ENCODE measurements at regions not wholly inside any gene's neighbourhood (a gene's known extent, or its start where the extent isn't known, plus 50 kb on each side); places are given as distances from the start of the nearest gene placed in this dataset.

- in situ Hi-C loops (cut with MboI): no loop called here
- Histone ChIP-seq H3K36me3 (ENCODE audit: low read depth) (no peaks in the 10 kb centered on the region), H3K9me3 (ENCODE audit: low read depth) (no peaks in the 10 kb centered on the region), H3K4me1 (ENCODE audit: insufficient read depth) (no peaks in the 10 kb centered on the region), H4K20me1 (ENCODE audit: insufficient read depth) (no peaks in the 10 kb centered on the region), H3K4me2 (ENCODE audit: unreplicated experiment) (no peak overlapping the region), H3F3A (ENCODE audit: insufficient read depth) (no peaks in the 10 kb centered on the region), H3K9me2 (ENCODE audit: insufficient read depth) (no peaks in the 10 kb centered on the region), H3K9ac (no peak overlapping the region), H2AFZ (no peak overlapping the region), H3K27ac (no peak overlapping the region), H3K79me2 (ENCODE audit: insufficient read depth) (no peaks in the 10 kb centered on the region), H3K4me3 (no peak overlapping the region), H3K27me3 (replicated peaks; ENCODE audit: insufficient read depth) (no peaks in the 10 kb centered on the region; the same call in 1 of the 2 replicates)
- TF ChIP-seq EZH2 (IDR thresholded peaks at IDR 0.05; ENCODE audit: insufficient read depth, poor library complexity, severe bottlenecking) (no peak), EZH2phosphoT487 (IDR thresholded peaks at IDR 0.05; ENCODE audit: insufficient read depth, low read depth) (no peak)
- no peak for DNase-seq
- 78 to 89% methylated on average over 3 of the region's 3 CpGs for WGBS, 2 experiments (ENCODE audit: low coverage in 1 of 2, low lambda C conversion rate in 2 of 2, missing lambda C conversion rate in 2 of 2)
These were observed 74.2 kb downstream of the CD83 start for GRCh38 chr6:14191761-14192160.

GRCh38 chr6:14192216-14192788, 74.7 kb downstream of the CD83 start:
- no peaks in the 10 kb centered on the region for H3K36me3 ChIP-seq (ENCODE audit: low read depth)
- no peaks in the 10 kb centered on the region for H3K79me2 ChIP-seq (ENCODE audit: insufficient read depth)
- H3K27me3 ChIP-seq (replicated peaks; ENCODE audit: insufficient read depth): no peaks in the 10 kb centered on the region; the same call in 1 of the 2 replicates
- H3K4me1 ChIP-seq (ENCODE audit: insufficient read depth): no peaks in the 10 kb centered on the region
- H3F3A ChIP-seq (ENCODE audit: insufficient read depth): no peaks in the 10 kb centered on the region
- no peak overlapping the region for H3K9ac ChIP-seq
- no peak overlapping the region for H2AFZ ChIP-seq
- no peaks in the 10 kb centered on the region for H4K20me1 ChIP-seq (ENCODE audit: insufficient read depth)
- no peak overlapping the region for H3K4me3 ChIP-seq
- H3K9me3 ChIP-seq (ENCODE audit: low read depth): no peaks in the 10 kb centered on the region
- in situ Hi-C loops (cut with MboI): no loop called here
- H3K27ac ChIP-seq: no peak overlapping the region
- 57 to 61% methylated on average over 3 of the region's 3 CpGs for WGBS, 2 experiments (ENCODE audit: low coverage in 1 of 2, low lambda C conversion rate in 2 of 2, missing lambda C conversion rate in 2 of 2)
- no peak for TF ChIP-seq EZH2phosphoT487 (IDR thresholded peaks at IDR 0.05; ENCODE audit: insufficient read depth, low read depth)
- no peak for TF ChIP-seq EZH2 (IDR thresholded peaks at IDR 0.05; ENCODE audit: insufficient read depth, poor library complexity, severe bottlenecking)
- no peaks in the 10 kb centered on the region for H3K9me2 ChIP-seq (ENCODE audit: insufficient read depth)
- DNase-seq: no peak
- no peak overlapping the region for H3K4me2 ChIP-seq (ENCODE audit: unreplicated experiment)

GRCh38 chr6:14193524-14193923, 76.0 kb downstream of the CD83 start:
- Histone ChIP-seq H3K4me2 (ENCODE audit: unreplicated experiment) (no peak overlapping the region), H3K9me3 (ENCODE audit: low read depth) (no peaks in the 10 kb centered on the region), H3K9me2 (ENCODE audit: insufficient read depth) (no peaks in the 10 kb centered on the region), H3K27ac (no peak overlapping the region), H3K79me2 (ENCODE audit: insufficient read depth) (no peaks in the 10 kb centered on the region), H3K4me3 (no peak overlapping the region), H2AFZ (no peak overlapping the region), H3K27me3 (replicated peaks; ENCODE audit: insufficient read depth) (no peaks in the 10 kb centered on the region; the same call in 1 of the 2 replicates), H3K4me1 (ENCODE audit: insufficient read depth) (no peaks in the 10 kb centered on the region), H3F3A (ENCODE audit: insufficient read depth) (no peaks in the 10 kb centered on the region), H3K36me3 (ENCODE audit: low read depth) (no peaks in the 10 kb centered on the region), H4K20me1 (ENCODE audit: insufficient read depth) (no peaks in the 10 kb centered on the region), H3K9ac (no peak overlapping the region)
- TF ChIP-seq EZH2 (IDR thresholded peaks at IDR 0.05; ENCODE audit: insufficient read depth, poor library complexity, severe bottlenecking): no peak
- no peak for TF ChIP-seq EZH2phosphoT487 (IDR thresholded peaks at IDR 0.05; ENCODE audit: insufficient read depth, low read depth)
- in situ Hi-C loops (cut with MboI): no loop called here
- DNase-seq: no peak
- WGBS, 2 experiments (ENCODE audit: low coverage in 1 of 2, low lambda C conversion rate in 2 of 2, missing lambda C conversion rate in 2 of 2): 59 to 67% methylated on average over 2 of the region's 2 CpGs

- Histone ChIP-seq H3K4me3 (no peak overlapping the region), H3K27me3 (replicated peaks; ENCODE audit: insufficient read depth) (no peaks in the 10 kb centered on the region; the same call in 1 of the 2 replicates)
These were observed 76.9 kb downstream of the CD83 start for GRCh38 chr6:14194483-14194882.

More at GRCh38 chr6:14194483-14194882, 76.9 kb downstream of the CD83 start:
- H3K4me1 ChIP-seq (ENCODE audit: insufficient read depth): no peaks in the 10 kb centered on the region
- H3K36me3 ChIP-seq (ENCODE audit: low read depth): no peaks in the 10 kb centered on the region
- H4K20me1 ChIP-seq (ENCODE audit: insufficient read depth): no peaks in the 10 kb centered on the region
- no peaks in the 10 kb centered on the region for H3K9me3 ChIP-seq (ENCODE audit: low read depth)
- no peak for TF ChIP-seq EZH2 (IDR thresholded peaks at IDR 0.05; ENCODE audit: insufficient read depth, poor library complexity, severe bottlenecking)
- no peak for TF ChIP-seq EZH2phosphoT487 (IDR thresholded peaks at IDR 0.05; ENCODE audit: insufficient read depth, low read depth)
- H3K79me2 ChIP-seq (ENCODE audit: insufficient read depth): no peaks in the 10 kb centered on the region
- no peaks in the 10 kb centered on the region for H3K9me2 ChIP-seq (ENCODE audit: insufficient read depth)
- no peak overlapping the region for H3K27ac ChIP-seq
- H3F3A ChIP-seq (ENCODE audit: insufficient read depth): no peaks in the 10 kb centered on the region
- no peak for DNase-seq
- H3K9ac ChIP-seq: no peak overlapping the region
- 80 to 87% methylated on average over 7 of the region's 7 CpGs for WGBS, 2 experiments (ENCODE audit: low coverage in 1 of 2, low lambda C conversion rate in 2 of 2, missing lambda C conversion rate in 2 of 2)
- in situ Hi-C loops (cut with MboI): no loop called here
- no peak overlapping the region for H2AFZ ChIP-seq
- no peak overlapping the region for H3K4me2 ChIP-seq (ENCODE audit: unreplicated experiment)

Measured in GM23248 (cell line).